H1 (cell line): ENCODE measurements at regions not wholly inside any gene's neighbourhood (a gene's known extent, or its start where the extent isn't known, plus 50 kb on each side); places are given as distances from the start of the nearest gene placed in this dataset.

Experiments used
- CTCF ChIA-PET: fragments of 300-600 bp; sonication (Branson Sonifier 250); formaldehyde crosslinking; loops from one replicate; lab custom pipeline; 2021; ENCODE audit not compliant: partially characterized antibody; lab: Charles Lee
- POLR2A ChIA-PET: fragments of 300-600 bp; sonication (Branson Sonifier 250); formaldehyde crosslinking; loops from one replicate; lab custom pipeline; 2021; ENCODE audit warnings: inconsistent platforms; ENCODE audit not compliant: partially characterized antibody; lab: Charles Lee
- DNase-seq, 2 experiments: peaks; one replicate each; pipeline versions ENCODE4 v3.0.0 to v3.0.0-alpha.2; 2010 to 2022; ENCODE audit warnings: low spot score in 2 of 2, low read depth in 1 of 2, mixed read lengths in 1 of 2
- FAIRE-seq: peaks from 2 replicates; lab custom pipeline; 2011; peaks lifted over from hg19 to GRCh38; lab: Jason Lieb, UNC
- H2AFZ ChIP-seq: 2 replicates; pipeline ENCODE4 v1.8.1; 2012; ENCODE audit warnings: low read length, inconsistent platforms
- H2AK5ac ChIP-seq: 2 replicates; pipeline ENCODE4 v1.6.1; 2013; ENCODE audit warnings: low read depth, low read length
- H2BK120ac ChIP-seq: replicated peaks from 2 replicates; pipeline ENCODE3; 2013; ENCODE audit warnings: low read depth, low read length, inconsistent platforms
- H2BK12ac ChIP-seq: 2 replicates; pipeline ENCODE4 v1.6.1; 2013; ENCODE audit warnings: low read depth, low read length
- H2BK15ac ChIP-seq: 2 replicates; pipeline ENCODE4 v1.6.1; 2013; ENCODE audit warnings: low read length
- H2BK20ac ChIP-seq: 2 replicates; pipeline ENCODE4 v1.6.1; 2013; ENCODE audit warnings: low read length
- H2BK5ac ChIP-seq: 2 replicates; pipeline ENCODE4 v1.6.1; 2013; ENCODE audit warnings: low read depth, low read length
- H3K14ac ChIP-seq: 2 replicates; pipeline ENCODE4 v1.6.1; 2013; ENCODE audit warnings: inconsistent platforms; ENCODE audit not compliant: insufficient read length
- H3K18ac ChIP-seq: 2 replicates; pipeline ENCODE4 v1.6.1; 2013; ENCODE audit warnings: low read length; ENCODE audit errors: extremely low read depth
- H3K23ac ChIP-seq: 2 replicates; pipeline ENCODE4 v1.6.1; 2013; ENCODE audit warnings: inconsistent platforms; ENCODE audit not compliant: insufficient read length
- H3K23me2 ChIP-seq: 2 replicates; pipeline ENCODE4 v1.6.1; 2013; ENCODE audit warnings: low read depth, low read length
- H3K27ac ChIP-seq: 2 replicates; pipeline ENCODE4 v1.6.1; 2011; ENCODE audit warnings: low read depth, low read length, inconsistent platforms
- H3K27me3 ChIP-seq, 4 experiments: replicated peaks in 1 of 4; 1 replicate in 1 of 4; 2 replicates in 3 of 4; pipeline versions ENCODE4 v1.6.1 to v1.8.1; 2011 to 2013; ENCODE audit warnings: low read length in 3 of 4, mild to moderate bottlenecking in 3 of 4, inconsistent platforms in 2 of 4, mixed read lengths in 2 of 4, moderate library complexity in 1 of 4; ENCODE audit not compliant: control insufficient read depth in 3 of 4, insufficient read depth in 3 of 4; ENCODE audit errors: extremely low read depth in 1 of 4
- H3K36me3 ChIP-seq, 4 experiments: 2 replicates each; pipeline versions ENCODE4 v1.6.1 to v1.8.1; 2011 to 2013; ENCODE audit warnings: mild to moderate bottlenecking in 4 of 4, low read length in 3 of 4, moderate library complexity in 2 of 4, control low read depth in 1 of 4, inconsistent platforms in 1 of 4; ENCODE audit not compliant: insufficient read depth in 4 of 4, control insufficient read depth in 2 of 4
- H3K4ac ChIP-seq: replicated peaks from 2 replicates; pipeline ENCODE3; 2013; ENCODE audit warnings: low read length, low read depth, mixed read lengths, inconsistent platforms; ENCODE audit not compliant: insufficient read length
- H3K4me1 ChIP-seq, 4 experiments: replicated peaks in 1 of 4; 1 replicate in 1 of 4; 2 replicates in 3 of 4; pipeline versions ENCODE4 v1.6.1 to v1.8.1; 2011 to 2013; ENCODE audit warnings: low read length in 3 of 4, inconsistent platforms in 2 of 4, mixed read lengths in 1 of 4; ENCODE audit not compliant: insufficient read depth in 4 of 4, control insufficient read depth in 3 of 4
- H3K4me2 ChIP-seq, 2 experiments: 2 replicates each; pipeline versions ENCODE4 v1.6.1 to v1.8.1; 2011 to 2013; ENCODE audit warnings: low read depth in 2 of 2, low read length in 2 of 2, control low read depth in 1 of 2, inconsistent platforms in 1 of 2, mild to moderate bottlenecking in 1 of 2; ENCODE audit not compliant: insufficient read depth in 1 of 2
- H3K4me3 ChIP-seq, 4 experiments: fragments of 200-600, 300-600 bp in 1 of 4; sonication (generic), shearing (Covaris generic), sonication (Bioruptor Twin) in 1 of 4; 2 replicates each; pipeline versions ENCODE4 v1.5.1 to v1.8.1; 2011 to 2016; ENCODE audit warnings: low read length in 4 of 4, low read depth in 3 of 4, control low read depth in 2 of 4, inconsistent platforms in 2 of 4, mild to moderate bottlenecking in 2 of 4, mixed read lengths in 1 of 4, moderate library complexity in 1 of 4; ENCODE audit not compliant: insufficient read depth in 2 of 4; ENCODE audit errors: extremely low read depth in 1 of 4
- H3K56ac ChIP-seq: replicated peaks from 2 replicates; pipeline ENCODE3; 2013; ENCODE audit warnings: low read depth, mild to moderate bottlenecking, mixed read lengths, low read length, inconsistent platforms; ENCODE audit not compliant: insufficient read length
- H3K79me1 ChIP-seq: 2 replicates; pipeline ENCODE4 v1.6.1; 2013; ENCODE audit warnings: low read depth, low read length, control low read depth
- H3K79me2 ChIP-seq, 2 experiments: 2 replicates each; pipeline versions ENCODE4 v1.6.1 to v1.8.1; 2012 to 2013; ENCODE audit warnings: low read length in 2 of 2, mild to moderate bottlenecking in 2 of 2, inconsistent platforms in 1 of 2; ENCODE audit not compliant: insufficient read depth in 2 of 2, control insufficient read depth in 1 of 2
- H3K9ac ChIP-seq, 4 experiments: replicated peaks in 1 of 4; 1 replicate in 1 of 4; 2 replicates in 3 of 4; pipeline versions ENCODE4 v1.6.1 to v1.8.1; 2011 to 2013; ENCODE audit warnings: low read depth in 3 of 4, low read length in 3 of 4, control low read depth in 2 of 4, mild to moderate bottlenecking in 2 of 4, moderate library complexity in 2 of 4, inconsistent platforms in 1 of 4; ENCODE audit errors: extremely low read depth in 1 of 4
- H3K9me3 ChIP-seq, 2 experiments: 2 replicates each; pipeline versions ENCODE4 v1.6.1 to v1.8.1; 2012 to 2013; ENCODE audit warnings: mild to moderate bottlenecking in 2 of 2, moderate library complexity in 2 of 2, control low read depth in 1 of 2, inconsistent platforms in 1 of 2, low read depth in 1 of 2, low read length in 1 of 2, mixed read lengths in 1 of 2; ENCODE audit not compliant: insufficient read depth in 2 of 2
- H4K20me1 ChIP-seq, 2 experiments: replicated peaks in 1 of 2; 2 replicates each; pipeline versions ENCODE3 to v1.8.1; 2011 to 2013; ENCODE audit warnings: inconsistent platforms in 2 of 2, low read length in 2 of 2, mild to moderate bottlenecking in 1 of 2; ENCODE audit not compliant: insufficient read depth in 2 of 2, control insufficient read depth in 1 of 2
- H4K5ac ChIP-seq: 2 replicates; pipeline ENCODE4 v1.6.1; 2013; ENCODE audit warnings: low read length, low read depth, mixed read lengths, inconsistent platforms; ENCODE audit not compliant: insufficient read length
- H4K8ac ChIP-seq: 2 replicates; pipeline ENCODE4 v1.8.0; 2013; ENCODE audit warnings: mild to moderate bottlenecking, moderate library complexity, low read length, inconsistent platforms; ENCODE audit not compliant: insufficient read depth; ENCODE audit errors: extremely low read depth
- H4K91ac ChIP-seq: replicated peaks from 2 replicates; pipeline ENCODE3; 2013; ENCODE audit warnings: low read length, mixed read lengths, inconsistent platforms; ENCODE audit not compliant: insufficient read length
- CREB1 ChIP-seq: IDR thresholded peaks from 2 replicates; pipeline ENCODE4 v1.6.1; 2012; ENCODE audit warnings: inconsistent platforms
- SP4 ChIP-seq: IDR thresholded peaks from 2 replicates; pipeline ENCODE4 v1.6.1; 2012; ENCODE audit warnings: low read length, inconsistent platforms
- TCF12 ChIP-seq: IDR thresholded peaks from 2 replicates; pipeline ENCODE4 v1.6.1; 2011; ENCODE audit warnings: low read depth, mild to moderate bottlenecking, low read length

DNA sequence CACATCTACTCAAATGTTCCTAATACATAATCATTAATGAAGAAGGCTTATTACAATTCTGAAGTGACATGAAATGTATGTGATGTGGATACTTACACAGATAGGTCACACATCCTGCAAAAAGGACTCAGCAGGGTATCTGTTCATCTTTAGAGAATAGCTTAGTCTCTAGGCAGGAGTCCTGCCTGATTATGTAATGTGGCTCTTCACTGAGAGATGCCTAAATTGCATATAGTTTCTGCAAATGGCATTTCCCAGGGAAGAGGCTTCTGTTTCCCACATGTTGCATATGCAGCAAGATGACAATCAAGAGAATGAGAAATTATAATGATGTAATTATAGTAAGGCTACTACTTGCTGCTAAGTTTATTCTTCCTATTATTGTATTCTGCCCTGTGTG lies 58.8 kb upstream of the SLC36A4 start:
- H3K14ac ChIP-seq = no peak overlapping the region
- H3K79me2 ChIP-seq = no peaks in the 10 kb centered on the region
- no peak overlapping the region for H3K56ac ChIP-seq
- no peak overlapping the region for H2BK20ac ChIP-seq
- H2AK5ac ChIP-seq = no peak overlapping the region
- no peak overlapping the region for H3K4me2 ChIP-seq
- H3K4me1 ChIP-seq = no peaks in the 10 kb centered on the region
- H4K20me1 ChIP-seq = no peaks in the 10 kb centered on the region
- H4K5ac ChIP-seq = no peak overlapping the region
- H3K4ac ChIP-seq = no peak overlapping the region
- FAIRE-seq (no peak), DNase-seq (no peak)
- TF ChIP-seq CREB1 (no peak), SP4 (no peak), TCF12 (no peak)
- ChIA-PET POLR2A (no interaction called here), CTCF (interaction anchor here (0.8 kb wide), 1 partner anchor 286 kb away, joined by 4 read pairs; no protein-coding TSS in a partner anchor)
- H2AFZ ChIP-seq = no peak overlapping the region
- H3K79me1 ChIP-seq = no peaks in the 10 kb centered on the region
- no peak overlapping the region for H4K8ac ChIP-seq
- H2BK12ac ChIP-seq = no peak overlapping the region
- H3K36me3 ChIP-seq = no peaks in the 10 kb centered on the region
- H3K27me3 ChIP-seq = no peaks in the 10 kb centered on the region
- no peak overlapping the region for H3K18ac ChIP-seq
- no peak overlapping the region for H3K4me3 ChIP-seq
- no peak overlapping the region for H2BK5ac ChIP-seq
- no peaks in the 10 kb centered on the region for H3K23me2 ChIP-seq
- H2BK120ac ChIP-seq = no peak overlapping the region
- H3K23ac ChIP-seq = no peak overlapping the region
- no peak overlapping the region for H4K91ac ChIP-seq
- H3K9me3 ChIP-seq = no peaks in the 10 kb centered on the region
- no peak overlapping the region for H3K27ac ChIP-seq
- no peak overlapping the region for H2BK15ac ChIP-seq
- H3K9ac ChIP-seq = no peak overlapping the region
